Stimulated activated CD8-positive, alpha-beta memory T cell treated with anti-CD3 and anti-CD28 coated beads, Interleukin-4, amount 100 ng/mL, for 48 hours (primary cell): ENCODE measurements at regions not wholly inside any gene's neighbourhood (a gene's known extent, or its start where the extent isn't known, plus 50 kb on each side); places are given as distances from the start of the nearest gene placed in this dataset.
"Not testable (repeated sequence)": the region's sequence is repeated elsewhere in the genome, so short reads cannot be mapped to it uniquely, and the experiment has no call there.

Source experiments
- DNase-seq: peaks from one replicate; pipeline ENCODE4 v3.0.0-alpha.2; 2020

DNA sequence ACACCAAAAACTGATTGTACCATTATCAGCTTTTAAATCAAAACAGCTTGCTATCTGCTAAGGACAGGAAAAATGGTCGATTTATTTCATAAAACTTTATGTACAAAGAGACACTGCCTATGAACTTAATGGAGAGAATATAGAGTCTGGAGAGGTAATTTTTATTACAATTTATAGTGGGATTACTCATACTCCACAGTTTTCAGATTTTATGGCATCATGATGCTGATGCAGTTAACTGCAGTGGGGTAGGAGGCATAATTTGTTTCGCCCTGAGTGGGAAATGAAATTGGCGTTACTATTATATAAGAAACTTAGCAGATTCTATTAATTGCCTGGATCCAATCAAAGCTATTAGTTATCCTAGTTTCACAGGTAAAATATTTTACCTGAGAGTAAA is 301.4 kb downstream of the KLF12 start:
- DNase-seq, result no peak

DNA sequence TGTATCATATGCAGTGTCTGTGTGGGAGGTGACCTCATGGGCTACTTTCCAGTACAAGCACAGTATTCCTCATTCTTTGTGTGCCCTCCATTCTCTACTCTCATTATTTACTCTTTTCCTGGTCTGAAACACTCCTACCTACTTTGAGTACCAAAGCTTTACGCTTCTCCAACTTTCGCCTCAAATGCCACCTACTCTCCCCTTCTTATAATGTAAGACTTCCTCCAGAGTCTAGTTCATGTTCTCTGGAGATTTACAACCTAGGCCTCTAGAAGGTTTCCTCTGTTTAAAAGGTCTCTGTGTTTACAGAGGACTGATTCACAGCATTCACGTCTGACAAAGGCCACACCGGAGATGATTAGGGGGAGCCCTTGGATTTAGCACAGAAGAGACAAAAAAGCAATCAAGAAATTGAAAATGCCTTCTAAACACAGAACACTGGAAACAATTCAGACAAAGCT is 302.0 kb downstream of the KLF12 start:
- DNase-seq, result no peak

DNA sequence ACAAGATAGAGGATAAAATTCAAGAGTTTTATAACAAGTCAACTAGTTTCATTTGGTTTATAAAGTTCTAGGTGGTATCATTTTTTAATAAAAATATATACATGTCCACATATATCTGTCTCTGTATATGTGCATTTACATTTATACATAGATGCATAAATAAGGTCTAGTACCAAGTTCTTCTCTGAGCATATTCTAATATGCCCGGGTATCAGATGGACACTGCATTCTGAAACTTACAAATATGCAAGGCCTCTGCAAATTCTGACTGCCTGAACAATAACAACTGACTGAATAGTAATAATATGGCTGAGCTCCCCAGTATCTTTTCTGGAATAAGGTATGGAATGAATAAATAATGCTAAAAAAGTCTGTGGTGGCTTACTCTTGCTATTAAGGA is 304.8 kb downstream of the KLF12 start:
- DNase-seq, result no peak

DNA sequence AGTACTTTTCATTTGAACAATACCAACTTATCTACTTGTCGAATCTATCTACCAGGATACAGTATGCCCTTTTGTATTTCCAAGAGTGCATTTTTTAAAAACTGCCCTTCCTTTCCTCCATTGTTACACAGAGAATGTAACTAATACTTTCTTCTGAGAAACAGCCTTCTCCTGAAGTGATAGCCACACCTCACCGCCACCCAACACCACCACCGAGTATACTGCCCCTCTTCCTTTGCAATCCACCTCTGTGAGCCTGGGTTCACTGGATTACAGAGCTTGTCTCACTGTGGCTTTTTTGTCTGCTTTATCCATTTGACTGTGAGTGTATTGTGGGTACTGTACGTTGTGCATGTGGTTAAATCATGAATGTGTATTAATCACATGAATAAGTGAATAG is 305.4 kb downstream of the KLF12 start:
- no peak for DNase-seq

DNA sequence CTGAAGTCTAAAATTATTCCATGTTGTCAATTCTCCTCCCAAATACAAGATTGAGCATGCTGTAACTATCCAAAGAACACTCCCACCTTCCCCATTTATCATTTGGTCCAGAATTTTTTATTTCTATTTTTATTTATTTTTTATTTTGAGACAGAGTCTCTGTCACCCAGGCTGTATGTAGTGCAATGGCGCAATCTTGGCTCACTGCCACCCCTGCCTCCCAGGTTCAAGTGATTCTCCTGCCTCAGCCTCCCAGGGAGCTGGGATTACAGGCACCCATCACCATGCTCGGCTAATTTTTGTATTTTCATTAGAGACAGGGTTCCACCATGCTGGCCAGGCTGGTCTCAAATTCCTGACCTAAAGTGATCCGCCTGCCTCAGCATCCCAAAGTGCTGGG is 306.8 kb downstream of the KLF12 start:
- no peak for DNase-seq

DNA sequence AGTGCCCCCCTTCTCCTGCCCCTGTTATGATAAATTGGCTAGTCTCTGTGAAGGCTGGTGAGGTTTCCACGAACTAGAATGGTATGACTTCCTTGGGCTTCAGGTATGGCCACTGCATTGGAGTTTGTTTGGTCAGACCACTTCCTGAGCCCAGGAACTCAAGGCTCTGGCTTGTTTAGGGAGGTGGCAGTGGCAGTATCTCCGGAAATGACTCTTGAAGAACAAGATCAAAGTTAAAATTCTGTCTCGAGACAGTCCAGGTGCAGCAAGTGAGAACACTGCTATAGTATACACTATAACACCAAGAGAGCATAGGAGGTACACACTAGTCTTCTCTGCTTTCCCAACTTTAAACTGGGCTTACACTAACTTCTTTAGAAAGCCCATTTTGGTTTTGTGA is 309.1 kb downstream of the KLF12 start:
- DNase-seq, result no peak

DNA sequence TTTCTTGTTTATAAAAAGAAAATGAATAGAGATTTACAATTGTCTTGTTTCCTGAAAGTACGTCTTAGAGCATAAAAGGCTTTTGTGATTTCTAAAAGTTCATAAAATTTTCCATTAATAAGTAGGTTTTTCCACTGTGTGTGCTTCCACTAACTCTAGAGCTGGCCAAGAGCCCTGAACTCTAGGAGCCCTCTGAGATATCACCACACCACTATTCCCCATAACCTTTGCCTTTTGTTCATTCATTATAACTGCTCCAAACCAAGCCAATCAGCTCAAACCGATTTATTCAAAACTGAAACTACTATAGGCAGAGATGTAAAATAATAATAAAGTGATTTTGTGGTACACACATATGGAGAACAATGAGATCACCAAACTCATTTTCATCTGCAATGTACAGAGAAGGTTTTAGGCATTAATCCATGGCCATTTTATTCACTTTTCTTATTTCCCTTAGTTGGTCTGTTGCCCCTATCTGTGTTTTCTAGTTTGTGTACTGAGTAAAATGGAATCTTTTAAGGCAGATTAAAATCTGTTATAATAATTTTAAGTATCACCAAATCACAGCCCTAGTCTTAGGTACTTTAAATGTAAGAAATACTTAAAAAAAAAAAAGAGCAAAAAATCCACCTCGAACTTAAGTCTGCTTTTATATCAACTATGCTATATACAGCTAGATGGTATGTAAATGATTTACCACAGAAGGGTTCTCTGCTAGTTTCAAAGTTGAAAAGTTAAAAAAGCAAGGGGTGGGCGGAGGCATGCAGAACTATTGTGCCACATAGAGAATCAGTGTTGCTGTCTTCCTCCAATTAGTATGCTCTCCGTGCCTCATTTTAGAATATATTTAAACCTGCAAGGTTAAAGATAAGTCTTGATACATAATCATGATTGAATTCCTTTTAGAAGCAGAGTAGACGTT is 311.3 kb downstream of the KLF12 start:
- DNase-seq, result no peak

DNA sequence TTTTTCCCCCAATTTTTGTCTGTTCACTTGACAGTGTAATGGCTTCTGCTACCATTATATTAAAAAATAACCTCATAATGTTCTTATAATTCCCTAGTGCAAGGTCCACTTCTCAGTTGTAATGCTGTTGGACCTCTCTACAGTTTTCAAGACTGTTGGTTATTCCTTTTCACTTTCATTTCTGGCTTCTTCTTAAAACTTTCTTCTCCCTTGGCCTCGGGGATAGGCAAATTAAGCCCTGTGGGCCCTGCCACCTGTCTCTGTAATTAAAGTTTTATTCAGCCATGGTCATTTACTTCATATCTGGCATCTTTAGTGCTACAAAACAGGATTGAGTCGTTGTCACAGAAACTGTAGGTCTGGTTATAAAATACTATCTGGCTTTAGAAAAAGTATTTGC is 313.5 kb downstream of the KLF12 start:
- no peak for DNase-seq

DNA sequence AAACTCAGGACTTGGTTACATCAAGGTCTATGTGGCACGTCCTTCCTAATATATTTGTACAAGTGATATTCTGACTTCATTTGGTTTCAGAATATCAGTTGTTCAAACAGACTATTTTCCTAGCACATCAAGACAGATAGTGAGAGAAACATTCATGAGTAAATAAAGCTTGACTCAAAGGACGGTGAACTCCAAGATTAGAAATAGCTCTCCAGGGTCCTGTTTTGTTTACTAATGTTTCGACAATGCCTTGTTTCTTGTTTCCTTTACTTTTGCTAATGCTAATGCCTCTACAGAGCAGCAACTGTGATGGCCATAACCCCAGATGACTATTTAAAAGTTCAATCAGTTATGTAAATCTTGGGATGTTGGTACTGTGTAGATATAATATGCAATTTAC is 313.9 kb downstream of the KLF12 start:
- no peak for DNase-seq

DNA sequence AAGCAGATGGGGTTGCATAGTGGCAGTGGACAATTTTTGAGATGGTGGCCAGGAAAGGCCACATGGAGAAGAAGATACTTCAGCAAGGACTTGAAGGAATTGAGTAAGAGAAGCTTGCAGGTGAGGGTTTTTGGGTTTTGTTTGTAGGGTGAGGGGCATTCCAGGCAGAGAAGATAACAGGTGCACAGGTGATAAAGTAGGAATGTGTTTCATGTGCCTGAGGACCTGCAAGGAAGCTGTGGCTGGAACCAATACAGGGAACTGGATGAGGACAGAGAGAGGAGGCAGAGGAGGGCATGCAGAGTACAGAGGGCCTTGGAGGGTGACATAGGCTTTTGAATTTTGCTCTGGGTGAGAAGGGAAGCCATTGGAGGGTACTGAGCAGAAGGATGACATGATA is 314.5 kb downstream of the KLF12 start:
- no peak for DNase-seq

DNA sequence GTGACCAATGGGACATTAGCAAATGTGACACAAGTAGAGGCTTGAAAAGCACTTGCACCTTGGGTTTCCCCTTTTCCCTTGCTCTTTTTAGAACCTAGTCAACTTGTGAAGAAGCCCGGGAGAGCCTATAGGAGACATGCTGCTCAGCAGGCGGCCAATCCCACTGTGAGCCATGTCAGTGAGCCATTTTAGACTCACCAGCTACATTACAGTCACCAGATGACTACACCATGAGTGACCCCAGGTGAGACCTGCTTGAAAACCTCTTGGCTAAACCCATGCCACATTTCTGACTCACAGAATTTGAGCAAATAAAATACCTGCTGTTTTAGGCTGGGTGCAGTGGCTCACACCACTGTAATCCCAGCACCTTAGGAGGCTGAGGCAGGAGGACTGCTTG is 317.5 kb downstream of the KLF12 start:
- no peak for DNase-seq

DNA sequence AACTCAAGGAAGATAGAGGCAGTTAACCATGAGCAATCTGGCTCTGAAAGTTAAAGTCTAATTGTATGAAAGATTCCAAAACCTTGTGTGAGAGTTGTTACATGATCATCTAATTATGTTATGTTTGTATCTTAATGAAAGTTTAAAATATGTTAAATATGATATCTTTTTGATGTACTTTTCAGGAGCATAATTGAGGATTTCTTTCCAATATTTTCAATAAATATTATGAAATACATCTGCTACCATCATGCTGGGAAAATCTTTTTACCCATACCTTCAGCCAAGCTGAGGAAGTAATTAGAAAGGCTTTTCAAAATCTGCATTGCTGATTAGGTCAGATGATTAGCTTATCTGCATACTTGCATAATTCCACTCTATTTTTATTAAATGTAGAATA is 318.4 kb downstream of the KLF12 start:
- no peak for DNase-seq

DNA sequence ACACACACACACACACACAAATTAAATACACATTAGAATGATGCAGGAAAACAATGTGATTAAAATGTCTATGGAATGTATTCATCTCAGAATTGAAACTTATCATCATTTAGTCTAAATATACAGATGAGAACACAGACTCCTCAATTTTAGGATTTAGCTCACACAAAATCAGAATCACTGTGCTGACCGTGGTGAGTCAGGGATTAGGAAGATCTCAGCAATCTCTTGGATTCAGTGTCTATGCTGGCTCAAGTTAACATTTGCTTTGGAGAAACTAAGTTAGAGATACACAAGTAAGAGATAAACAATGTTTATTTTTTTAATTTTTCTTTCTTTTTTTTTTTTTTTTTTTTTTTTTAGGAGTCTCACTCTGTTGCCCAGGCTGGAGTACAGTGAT is 323.6 kb downstream of the KLF12 start:
- DNase-seq, result no peak

DNA sequence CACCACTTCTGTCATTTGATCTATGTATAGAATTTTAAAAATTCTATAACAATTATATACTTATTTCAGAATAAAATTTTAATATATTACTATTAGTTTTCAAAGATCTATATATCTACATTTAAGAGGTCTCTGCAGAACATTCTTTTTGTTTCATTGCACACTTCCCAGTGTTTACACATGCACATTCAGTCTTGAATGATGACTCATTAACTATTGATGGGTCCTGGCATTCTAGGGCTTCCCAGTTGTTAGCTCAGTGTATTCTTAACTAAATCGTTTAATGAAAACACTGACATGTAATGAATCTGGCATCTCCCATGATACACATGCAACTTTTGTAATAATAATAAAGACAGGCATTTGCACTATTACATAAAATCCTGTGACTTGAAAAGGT is 324.6 kb downstream of the KLF12 start:
- no peak for DNase-seq

DNA sequence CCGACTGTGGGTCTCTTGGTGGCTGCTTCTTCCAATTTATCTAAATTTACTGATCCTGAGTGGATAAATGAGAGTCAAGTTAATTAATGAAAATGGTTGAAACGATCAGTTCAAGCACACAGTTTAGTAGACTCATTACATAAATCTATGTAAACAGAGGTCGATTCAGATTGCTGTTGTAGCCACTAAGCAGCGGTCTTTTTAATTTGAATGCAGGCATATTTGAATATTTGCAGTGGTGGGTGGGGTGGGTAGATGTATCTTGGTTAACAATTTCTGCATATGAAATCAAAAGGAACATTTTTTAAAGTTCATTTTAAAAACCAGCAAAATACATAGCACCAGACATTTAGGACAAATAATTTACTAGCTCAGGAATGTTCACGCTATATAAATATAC is 325.9 kb downstream of the KLF12 start:
- no peak for DNase-seq

DNA sequence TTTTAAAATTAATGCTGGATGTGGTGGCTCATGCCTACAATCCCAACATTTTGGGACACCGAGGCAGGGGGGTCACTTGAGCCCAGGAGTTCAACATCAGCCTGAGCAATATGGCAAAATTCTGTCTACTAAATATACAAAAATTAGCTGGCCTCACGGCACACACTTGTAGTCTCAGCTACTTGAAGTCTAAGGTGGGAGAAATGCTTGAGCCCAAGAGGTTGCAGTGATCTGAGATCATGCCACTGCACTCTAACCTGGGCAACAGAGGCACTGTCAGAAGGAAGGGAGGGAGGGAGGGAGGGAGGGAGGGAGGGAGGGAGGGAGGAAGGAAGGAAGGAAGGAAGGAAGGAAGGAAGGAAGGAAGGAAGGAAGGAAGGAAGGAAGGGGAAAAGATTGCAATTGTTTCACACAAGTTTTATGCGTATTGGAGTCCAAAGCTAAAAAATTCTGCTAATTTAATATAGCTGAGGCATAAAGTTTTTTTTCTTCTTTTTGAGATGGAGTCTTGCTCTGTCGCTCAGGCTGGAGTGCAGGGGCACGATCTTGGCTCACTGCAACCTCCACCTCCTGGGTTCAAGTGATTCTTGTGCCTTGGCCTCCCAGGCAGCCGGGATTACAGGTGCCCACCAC is 328.8 kb downstream of the KLF12 start:
- not testable (repeated sequence) for DNase-seq

DNA sequence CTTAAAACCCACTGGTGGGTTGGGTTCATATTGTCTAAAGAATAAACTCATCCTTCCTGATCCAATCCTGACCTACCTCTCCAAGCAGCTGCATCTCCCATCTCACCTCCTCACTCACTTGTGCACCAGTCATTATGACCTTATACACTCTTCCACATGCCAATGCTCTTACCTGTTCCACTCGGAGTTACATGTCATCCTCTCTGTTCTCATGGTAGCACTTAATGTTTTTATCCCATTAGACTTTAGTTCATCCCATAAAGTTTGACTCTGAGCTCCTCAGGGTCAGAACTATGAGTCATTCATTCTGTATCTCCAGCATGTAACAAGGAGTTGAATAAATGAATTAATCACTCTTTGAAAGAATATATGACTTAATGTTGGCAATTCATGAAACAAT is 330.2 kb downstream of the KLF12 start:
- no peak for DNase-seq

DNA sequence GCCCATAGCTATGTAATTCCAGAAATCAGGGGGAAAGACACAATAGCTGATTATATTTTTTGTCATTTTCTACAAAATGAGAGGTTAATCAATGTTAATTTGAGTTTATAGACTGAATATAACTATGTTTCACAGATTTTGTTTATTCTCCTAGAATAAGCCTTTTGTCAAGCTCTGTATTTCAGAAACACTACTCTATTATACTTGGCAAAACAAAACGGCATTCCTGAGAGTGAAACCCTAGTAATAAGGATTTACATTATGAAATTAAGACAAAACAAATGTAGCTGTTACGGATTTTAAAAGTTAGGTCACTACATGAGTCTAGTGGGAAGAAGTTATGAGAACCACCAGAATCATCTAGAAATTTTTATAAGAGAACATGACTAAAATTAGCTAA is 334.2 kb downstream of the KLF12 start:
- no peak for DNase-seq

DNA sequence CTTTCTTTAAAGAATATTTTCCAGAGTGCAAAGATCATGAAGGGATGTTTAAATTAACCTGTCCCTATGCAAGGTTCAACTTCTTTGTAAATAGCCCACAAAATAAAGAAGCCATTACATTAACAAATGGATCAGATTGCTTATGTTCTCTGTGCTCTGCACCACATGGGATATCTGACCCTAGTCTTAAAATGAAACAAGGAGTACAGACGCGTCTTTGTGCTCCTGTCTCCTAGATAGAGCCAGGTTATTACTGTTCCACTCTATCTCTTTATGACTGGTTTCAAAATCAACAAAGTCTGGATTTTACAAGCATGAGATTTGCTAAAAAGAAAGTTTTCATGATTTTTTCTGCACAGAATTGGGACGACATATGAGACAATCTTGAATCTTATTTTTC is 339.4 kb downstream of the KLF12 start:
- DNase-seq, result no peak

DNA sequence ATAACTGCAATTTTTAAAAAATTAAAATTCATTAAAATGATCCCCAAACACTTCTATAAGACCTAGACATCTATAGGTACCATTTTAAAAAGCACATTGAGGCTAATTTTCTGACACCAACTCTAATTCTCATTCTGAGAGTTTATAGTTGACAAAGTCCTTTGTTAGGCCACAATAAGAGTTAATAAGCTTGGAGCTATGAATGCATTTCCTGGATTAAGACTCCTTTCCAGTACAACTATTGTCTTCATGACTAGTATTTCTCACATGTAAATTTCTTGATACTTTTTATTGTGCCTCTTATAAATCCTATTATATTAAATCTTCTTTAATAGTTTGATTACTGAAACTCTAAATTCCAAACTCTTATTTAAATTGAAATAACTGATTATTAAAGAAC is 340.8 kb downstream of the KLF12 start:
- no peak for DNase-seq

DNA sequence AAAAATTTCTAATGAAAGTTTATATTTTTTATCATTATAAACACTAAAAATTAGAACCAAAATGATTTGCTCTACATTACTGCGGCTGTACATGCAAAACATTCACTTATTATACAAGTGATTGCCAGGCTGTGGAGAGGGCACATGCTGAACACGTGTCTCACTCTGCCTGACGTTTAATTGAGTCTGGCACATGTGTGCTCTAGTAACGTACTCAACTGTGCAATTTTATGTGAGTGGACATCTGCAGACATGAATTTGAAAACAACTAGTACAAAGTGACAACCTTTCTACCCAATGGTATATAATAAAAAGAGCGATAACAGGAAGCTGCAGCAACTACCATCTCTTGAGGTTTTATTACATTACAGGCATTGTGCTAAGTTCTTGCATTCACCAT is 341.4 kb downstream of the KLF12 start:
- no peak for DNase-seq

DNA sequence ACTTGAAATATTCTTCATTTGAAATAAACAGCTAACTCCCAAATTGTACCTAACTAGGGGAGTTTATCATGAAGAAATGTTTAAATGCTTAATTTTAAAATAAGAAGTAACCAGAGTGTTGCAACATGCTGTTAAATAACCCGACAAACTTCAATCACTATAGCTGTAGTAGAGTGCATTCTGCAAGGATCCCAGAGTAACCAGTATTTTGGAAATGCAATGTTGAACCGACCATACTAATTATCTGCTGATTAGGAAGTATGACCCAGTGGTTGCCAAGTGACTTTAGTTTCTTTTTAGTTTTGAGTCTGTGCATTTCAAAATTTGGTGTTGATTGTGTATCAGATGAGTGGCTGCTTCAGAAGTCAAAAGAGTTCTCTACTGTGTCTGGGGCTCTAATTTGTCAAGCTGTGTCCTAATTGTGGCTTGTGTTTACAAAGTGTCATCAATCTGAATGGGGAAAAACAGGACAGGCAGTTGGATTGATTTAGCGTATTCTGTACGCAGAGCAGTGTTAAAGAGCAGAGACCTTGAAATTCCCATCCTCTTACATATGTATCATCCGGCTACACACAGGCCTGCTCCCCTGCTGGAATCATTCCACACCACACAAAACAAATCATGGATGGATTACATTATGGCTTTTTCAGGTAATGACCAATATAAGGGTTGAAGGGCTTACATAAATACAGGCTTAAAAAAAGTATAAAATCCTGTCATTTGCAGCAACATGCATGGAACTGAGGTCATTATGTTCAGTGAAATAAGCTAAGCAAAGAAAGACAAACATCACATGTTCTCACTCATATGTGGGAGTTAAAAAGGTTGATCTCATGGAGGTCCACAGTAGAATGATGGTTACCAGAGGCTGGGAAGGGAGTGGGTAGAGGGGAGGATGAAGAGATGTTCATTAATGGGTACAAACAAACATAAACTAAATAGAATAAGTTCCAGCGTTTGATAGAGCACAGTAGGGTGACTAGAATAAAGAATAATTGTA is 351.5 kb downstream of the KLF12 start:
- no peak for DNase-seq

DNA sequence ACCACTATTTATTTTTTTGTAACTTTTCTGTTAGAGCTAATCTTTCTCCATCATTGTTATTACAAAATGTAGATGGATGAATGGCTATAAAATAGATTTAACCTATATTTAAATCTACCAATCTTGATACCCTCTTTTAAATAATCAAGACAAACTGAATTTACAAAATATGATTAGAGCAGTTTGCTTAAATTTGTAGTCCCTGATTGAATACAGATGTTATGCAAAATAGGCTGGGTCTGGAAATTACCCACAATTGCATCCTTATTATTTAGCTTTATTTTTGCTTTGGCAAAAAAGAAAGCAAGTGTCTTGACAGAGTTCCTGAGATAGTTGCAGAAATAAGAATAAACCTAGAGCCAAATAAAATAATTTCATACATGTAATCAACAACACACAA is 352.8 kb downstream of the KLF12 start:
- no peak for DNase-seq
